HCT116 (cell line): ENCODE measurements at regions not wholly inside any gene's neighbourhood (a gene's known extent, or its start where the extent isn't known, plus 50 kb on each side); places are given as distances from the start of the nearest gene placed in this dataset.

ENCODE experiments used
- ATAC-seq: fragments of 200-7000 bp; cut with Tn5 transposase; 2 replicates; pipeline ENCODE4 v1.9.1; 2020; ENCODE audit warnings: mild to moderate bottlenecking, moderate library complexity
- BruUV-seq: library from RNA; stranded (reverse); fragments of 400-500 nt; replicated peaks from 2 replicates; lab custom pipeline; 2021; lab: Mats Ljungman, UMichigan
- CTCF ChIA-PET: fragments of 300-600 bp; sonication (Branson Sonifier 250); formaldehyde crosslinking; loops from one replicate; lab custom pipeline; 2021; ENCODE audit warnings: antibody characterized with exemption; lab: Charles Lee
- POLR2A ChIA-PET: fragments of 300-600, 350-600 bp; sonication (Branson Sonifier 250); formaldehyde crosslinking; loops from one replicate; lab custom pipeline; 2021; ENCODE audit warnings: antibody characterized with exemption; lab: Charles Lee
- RAD21 ChIA-PET, 2 experiments: fragments of 300-600 bp; sonication (Branson Sonifier 250); formaldehyde crosslinking; loops; one replicate each; lab custom pipeline; 2023; ENCODE audit warnings: low total read pairs in 2 of 2; ENCODE audit not compliant: uncharacterized antibody in 2 of 2, unreplicated experiment in 2 of 2, low non-redundant PET in 1 of 2; lab: Charles Lee
- DNase-seq: peaks from one replicate; pipeline ENCODE4 v3.0.0-alpha.2; 2010; ENCODE audit warnings: low read depth, low spot score
- H2AFZ ChIP-seq: fragments of 200-600 bp; shearing (Covaris generic), sonication (generic); 2 replicates; pipeline ENCODE4 v1.6.1; 2017; ENCODE audit warnings: low read depth, mixed run types, mixed read lengths, antibody characterized with exemption, low read length; ENCODE audit not compliant: poor library complexity, severe bottlenecking
- H3K27ac ChIP-seq: 2 replicates; pipeline ENCODE4 v1.5.1; 2012; ENCODE audit warnings: low read depth, low read length
- H3K27me3 ChIP-seq: fragments of 200-600 bp; sonication (generic); 2 replicates; pipeline ENCODE4 v1.6.1; 2016; ENCODE audit warnings: mixed run types, low read length, mixed read lengths; ENCODE audit not compliant: insufficient read depth
- H3K36me3 ChIP-seq, 2 experiments: fragments of 200-500 bp in 1 of 2; fragments of 200-600 bp in 1 of 2; sonication (Bioruptor generic) in 1 of 2; sonication (generic) in 1 of 2; 2 replicates each; pipeline versions ENCODE4 v1.5.1 to v1.6.1; 2014 to 2016; ENCODE audit warnings: low read length in 2 of 2, inconsistent platforms in 1 of 2, mixed read lengths in 1 of 2, mixed run types in 1 of 2; ENCODE audit not compliant: insufficient read depth in 2 of 2, control insufficient read depth in 1 of 2
- H3K4me1 ChIP-seq, 2 experiments: fragments of 200-600 bp in 1 of 2; sonication (generic) in 1 of 2; 2 replicates each; pipeline versions ENCODE4 v1.5.1 to v1.6.1; 2012 to 2017; ENCODE audit warnings: low read length in 2 of 2, inconsistent platforms in 1 of 2, mild to moderate bottlenecking in 1 of 2, mixed read lengths in 1 of 2, mixed run types in 1 of 2, moderate library complexity in 1 of 2; ENCODE audit not compliant: insufficient read depth in 2 of 2, control insufficient read depth in 1 of 2
- H3K4me2 ChIP-seq: fragments of 200-600 bp; sonication (generic); 2 replicates; pipeline ENCODE4 v1.6.1; 2017; ENCODE audit warnings: mixed run types, low read length, mixed read lengths
- H3K4me3 ChIP-seq, 2 experiments: fragments of 200-600 bp in 1 of 2; sonication (generic) in 1 of 2; replicated peaks in 1 of 2; 2 replicates each; pipeline ENCODE4 v1.5.1; 2011 to 2016; ENCODE audit warnings: low read length in 2 of 2, control low read depth in 1 of 2, low read depth in 1 of 2, mild to moderate bottlenecking in 1 of 2, mixed read lengths in 1 of 2, mixed run types in 1 of 2
- H3K79me2 ChIP-seq: fragments of 200-600 bp; sonication (generic); 2 replicates; pipeline ENCODE4 v1.6.1; 2017; ENCODE audit warnings: mild to moderate bottlenecking, mixed run types, low read length, moderate library complexity, mixed read lengths; ENCODE audit not compliant: insufficient read depth
- H3K9ac ChIP-seq: fragments of 200-600 bp; sonication (generic); 2 replicates; pipeline ENCODE4 v1.6.1; 2016; ENCODE audit warnings: low read length, mixed read lengths
- H3K9me2 ChIP-seq: fragments of 200-600 bp; sonication (generic), shearing (Covaris generic); 2 replicates; pipeline ENCODE4 v1.6.1; 2017; ENCODE audit warnings: mixed run types, mild to moderate bottlenecking, moderate library complexity; ENCODE audit not compliant: insufficient read depth
- H3K9me3 ChIP-seq, 2 experiments: fragments of 200-500 bp in 1 of 2; fragments of 200-600 bp in 1 of 2; sonication (Bioruptor generic) in 1 of 2; sonication (generic) in 1 of 2; 2 replicates each; pipeline ENCODE4 v1.6.1; 2014 to 2017; ENCODE audit warnings: low read length in 2 of 2, mixed read lengths in 2 of 2, inconsistent platforms in 1 of 2, low read depth in 1 of 2, mild to moderate bottlenecking in 1 of 2, mixed run types in 1 of 2, moderate library complexity in 1 of 2; ENCODE audit not compliant: control insufficient read depth in 1 of 2, insufficient read depth in 1 of 2
- H4K20me1 ChIP-seq: fragments of 200-600 bp; sonication (generic), shearing (Covaris generic); 2 replicates; pipeline ENCODE4 v1.6.1; 2017; ENCODE audit warnings: mixed run types, mild to moderate bottlenecking, moderate library complexity; ENCODE audit not compliant: insufficient read depth
- CTCF ChIP-seq, 3 experiments: fragments of 200-600 bp in 1 of 3; sonication (generic) in 1 of 3; IDR thresholded peaks in 2 of 3; conservative IDR thresholded peaks in 1 of 3; 2 replicates each; pipeline ENCODE4 v1.5.1; 2012 to 2017; ENCODE audit warnings: low read depth in 2 of 3, low read length in 2 of 3, antibody characterized with exemption in 1 of 3, borderline replicate concordance in 1 of 3, control low read depth in 1 of 3, mild to moderate bottlenecking in 1 of 3, mixed read lengths in 1 of 3, mixed run types in 1 of 3, moderate library complexity in 1 of 3; ENCODE audit not compliant: insufficient read depth in 1 of 3
- EZH2 ChIP-seq: fragments of 200-600 bp; sonication (generic); IDR thresholded peaks from 2 replicates; pipeline ENCODE4 v1.6.1; 2017; ENCODE audit warnings: antibody characterized with exemption, mixed run types
- FOSL1 ChIP-seq: IDR thresholded peaks from 2 replicates; pipeline ENCODE4 v1.6.1; 2012; ENCODE audit warnings: low read depth
- TCF7L2 ChIP-seq: IDR thresholded peaks from 2 replicates; pipeline ENCODE4 v1.7.0; 2011; ENCODE audit warnings: borderline replicate concordance, inconsistent platforms; ENCODE audit not compliant: insufficient read depth, insufficient read length; ENCODE audit errors: extremely low read depth
- intact Hi-C: fragments of 100-400 bp; cut with micrococcal nuclease; formaldehyde crosslinking; loops from 2 replicates; pipeline ENCODE4 v1.10.0; 2022
- TF ChIP-seq, protein P1 (sequence below): IDR thresholded peaks from 2 replicates; pipeline ENCODE4 v1.6.1; 2012

DNA sequence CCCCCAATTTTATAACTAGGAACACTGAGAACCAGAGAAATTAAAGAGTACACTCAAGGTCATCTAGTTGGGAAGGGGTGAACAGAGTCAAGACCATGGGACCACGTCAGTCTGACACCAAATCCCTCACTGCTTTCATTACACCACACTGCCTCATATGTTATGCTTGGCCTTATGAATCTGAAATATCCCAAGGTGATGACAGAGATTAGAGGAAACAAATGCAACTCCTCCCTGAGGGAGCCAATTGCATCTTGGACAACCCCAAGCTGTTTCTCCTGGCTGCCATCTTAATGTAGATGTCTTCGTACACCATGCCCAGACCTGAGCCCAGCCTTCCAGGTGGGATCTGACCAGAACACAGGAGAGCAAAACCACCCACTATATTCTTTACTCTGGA lies 60.6 kb upstream of the ABCA1 start:
- ChIA-PET CTCF (no interaction called here), POLR2A (no interaction called here)
- no TSS peak for BruUV-seq

More for the DNA sequence above, 60.6 kb upstream of the ABCA1 start:
- Histone ChIP-seq H3K27me3 (no peaks in the 10 kb centered on the region), H3K9me2 (no peaks in the 10 kb centered on the region), H3K9ac (no peak overlapping the region), H3K27ac (no peak overlapping the region), H3K9me3 (no peaks in the 10 kb centered on the region), H2AFZ (no peak overlapping the region), H3K79me2 (no peaks in the 10 kb centered on the region), H3K4me2 (no peak overlapping the region), H3K4me1 (peaks cover 13 to 23% of the 10 kb centered on the region in 2 experiments), H3K36me3 (no peaks in the 10 kb centered on the region), H3K4me3 (no peak overlapping the region), H4K20me1 (no peaks in the 10 kb centered on the region)
- no peak for ATAC-seq
- RAD21 ChIA-PET = no interaction called here
- intact Hi-C loops = no loop called here
- DNase-seq = no peak
- no peak for TF ChIP-seq FOSL1
- no peak for TF ChIP-seq EZH2
- no peak for TF ChIP-seq CTCF (IDR thresholded peaks at IDR 0.05 in 2 of 3, conservative IDR thresholded peaks at IDR 0.05 in 1 of 3; ENCODE audit: borderline replicate concordance in 1 of 3, insufficient read depth in 1 of 3, low read depth in 2 of 3, low read length in 2 of 3)
- TF ChIP-seq, protein P1, sequence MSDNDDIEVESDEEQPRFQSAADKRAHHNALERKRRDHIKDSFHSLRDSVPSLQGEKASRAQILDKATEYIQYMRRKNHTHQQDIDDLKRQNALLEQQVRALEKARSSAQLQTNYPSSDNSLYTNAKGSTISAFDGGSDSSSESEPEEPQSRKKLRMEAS = no peak
- no peak for TF ChIP-seq TCF7L2
